Upper lobe of right lung (tissue), 1 donor: ENCODE measurements at regions not wholly inside any gene's neighbourhood (a gene's known extent, or its start where the extent isn't known, plus 50 kb on each side); places are given as distances from the start of the nearest gene placed in this dataset.
"Not testable (repeated sequence)": the region's sequence is repeated elsewhere in the genome, so short reads cannot be mapped to it uniquely, and the experiment has no call there.

ENCODE experiments used
- ATAC-seq: fragments of 200-7000 bp; cut with Tn5 transposase; one replicate; pipeline ENCODE4 v1.9.1; 2020; ENCODE audit warnings: mild to moderate bottlenecking, moderate library complexity
- DNase-seq: peaks from one replicate; pipeline ENCODE4 v3.0.0-alpha.2; 2020
- H3K27ac ChIP-seq: fragments of 200-600 bp; one replicate; pipeline ENCODE4 v1.8.0; 2022
- H3K27me3 ChIP-seq: fragments of 200-600 bp; one replicate; pipeline ENCODE4 v1.8.0; 2022; ENCODE audit warnings: mild to moderate bottlenecking
- H3K36me3 ChIP-seq: fragments of 200-600 bp; one replicate; pipeline ENCODE4 v1.8.0; 2022
- H3K4me1 ChIP-seq: fragments of 200-600 bp; one replicate; pipeline ENCODE4 v1.8.0; 2022
- H3K4me3 ChIP-seq: fragments of 200-600 bp; one replicate; pipeline ENCODE4 v1.8.0; 2022; ENCODE audit warnings: mild to moderate bottlenecking
- H3K9me3 ChIP-seq: fragments of 200-600 bp; one replicate; pipeline ENCODE4 v1.8.0; 2022
- CTCF ChIP-seq: fragments of 200-600 bp; IDR thresholded peaks from one replicate; pipeline ENCODE4 v1.8.0; 2022; ENCODE audit warnings: antibody characterized with exemption
- intact Hi-C: fragments of 100-400 bp; cut with DNase I; formaldehyde crosslinking; loops from one replicate; pipeline ENCODE4 v1.11.0; 2022
- donor health status: DM: no; HTN: yes; CAD: no; lungs with severe emphysema.

- Histone ChIP-seq H3K27ac (no peak overlapping the region), H3K4me1 (no peaks in the 10 kb centered on the region), H3K4me3 (no peak overlapping the region), H3K27me3 (no peaks in the 10 kb centered on the region), H3K9me3 (no peaks in the 10 kb centered on the region), H3K36me3 (no peaks in the 10 kb centered on the region)
- ATAC-seq (no peak), DNase-seq (no peak)
- TF ChIP-seq CTCF, result no peak
- intact Hi-C loops, result no loop called here
Measured at GRCh38 chr4:116110713-116111112, 974.7 kb downstream of the TRAM1L1 start.

- Histone ChIP-seq H3K36me3 (no peaks in the 10 kb centered on the region), H3K4me1 (no peaks in the 10 kb centered on the region), H3K27me3 (no peaks in the 10 kb centered on the region), H3K27ac (no peak overlapping the region), H3K9me3 (no peaks in the 10 kb centered on the region), H3K4me3 (no peak overlapping the region)
- DNase-seq (no peak), ATAC-seq (no peak)
- no peak for TF ChIP-seq CTCF
- intact Hi-C loops, result no loop called here
Measured at GRCh38 chr4:116108606-116109005, 976.8 kb downstream of the TRAM1L1 start.

- Histone ChIP-seq H3K4me1 (no peaks in the 10 kb centered on the region), H3K27me3 (no peaks in the 10 kb centered on the region), H3K9me3 (no peaks in the 10 kb centered on the region), H3K4me3 (no peak overlapping the region), H3K36me3 (no peaks in the 10 kb centered on the region), H3K27ac (no peak overlapping the region)
- no peak for TF ChIP-seq CTCF
- no peak for DNase-seq
- intact Hi-C loops, result no loop called here
- no peak for ATAC-seq
Measured at GRCh38 chr4:116101321-116101720, 984.1 kb downstream of the TRAM1L1 start.

GRCh38 chr4:116099596-116099995 is 985.8 kb downstream of the TRAM1L1 start:
- no peaks in the 10 kb centered on the region for H3K9me3 ChIP-seq
- H3K27me3 ChIP-seq, result no peaks in the 10 kb centered on the region
- no peaks in the 10 kb centered on the region for H3K36me3 ChIP-seq
- no peak for TF ChIP-seq CTCF
- DNase-seq, result no peak
- no peak for ATAC-seq
- H3K4me1 ChIP-seq, result no peaks in the 10 kb centered on the region
- no peak overlapping the region for H3K27ac ChIP-seq
- intact Hi-C loops, result no loop called here
- H3K4me3 ChIP-seq, result no peak overlapping the region

- intact Hi-C loops, H3K27me3 ChIP-seq, H3K4me3 ChIP-seq, H3K9me3 ChIP-seq, ATAC-seq, H3K27ac ChIP-seq, H3K4me1 ChIP-seq, H3K36me3 ChIP-seq, DNase-seq: not testable (repeated sequence)
Measured at GRCh38 chr4:116097353-116097752, 983.9 kb upstream of the NDST4 start.

- ATAC-seq (no peak), DNase-seq (no peak)
- TF ChIP-seq CTCF, result no peak
- Histone ChIP-seq H3K4me1 (no peaks in the 10 kb centered on the region), H3K9me3 (no peaks in the 10 kb centered on the region), H3K4me3 (no peak overlapping the region), H3K27ac (no peak overlapping the region), H3K27me3 (no peaks in the 10 kb centered on the region), H3K36me3 (no peaks in the 10 kb centered on the region)
- intact Hi-C loops, result no loop called here
Measured at GRCh38 chr4:116092961-116093360, 979.5 kb upstream of the NDST4 start.
